GM21367 (cell line): ENCODE measurements at regions not wholly inside any gene's neighbourhood (a gene's known extent, or its start where the extent isn't known, plus 50 kb on each side); places are given as distances from the start of the nearest gene placed in this dataset.

Experiments
- ATAC-seq: cut with Tn5 transposase; IDR thresholded peaks from one replicate; pipeline ENCODE4 v1.9.1; 2021; ENCODE audit not compliant: unreplicated experiment

DNA sequence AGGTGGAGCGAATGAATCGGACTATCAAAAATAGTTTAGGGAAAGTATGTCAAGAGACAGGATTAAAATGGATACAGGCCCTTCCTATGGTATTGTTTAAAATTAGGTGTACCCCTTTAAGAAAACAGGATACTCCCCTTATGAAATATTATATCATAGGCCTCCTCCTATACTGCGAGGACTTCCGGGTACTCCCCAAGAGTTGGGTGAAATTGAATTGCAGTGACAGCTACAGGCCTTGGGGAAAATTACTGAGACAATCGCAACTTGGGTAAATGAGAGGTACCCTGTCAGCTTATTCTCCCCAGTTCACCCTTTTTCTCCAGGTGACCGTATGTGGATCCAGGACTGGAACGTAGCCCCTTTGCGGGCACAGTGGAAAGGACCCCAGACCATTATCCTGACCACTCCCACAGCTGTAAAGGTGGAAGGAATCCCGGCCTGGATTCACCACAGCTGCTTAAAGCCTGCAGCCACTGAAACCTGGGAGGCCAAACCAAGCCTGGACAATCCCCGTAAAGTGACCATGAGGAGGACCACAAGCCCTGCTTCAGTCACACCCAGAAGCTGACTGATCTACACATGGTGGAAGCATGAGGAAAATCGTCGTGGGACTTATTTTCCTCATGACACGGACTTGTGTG, 1138.1 kb downstream of the ARAP2 start:
- no peak for ATAC-seq

DNA sequence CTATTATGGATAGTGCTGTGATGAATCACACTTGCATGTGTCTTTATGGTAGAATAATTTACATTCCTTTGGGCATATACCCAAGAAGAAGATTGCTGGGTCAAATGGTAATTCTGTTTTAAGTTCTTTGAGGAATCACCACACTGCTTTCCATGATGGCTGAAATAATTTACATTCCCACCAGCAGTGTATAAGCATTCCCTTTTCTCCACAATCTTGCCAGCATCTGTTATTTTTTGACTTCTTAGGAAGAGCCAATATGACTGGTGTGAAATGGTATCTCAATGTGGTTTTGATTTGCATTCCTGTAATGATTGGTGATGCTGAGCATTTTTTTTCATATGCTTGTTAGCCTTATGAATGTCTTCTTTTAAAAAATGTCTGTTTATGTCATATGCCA, 1120.2 kb downstream of the ARAP2 start:
- no peak for ATAC-seq

DNA sequence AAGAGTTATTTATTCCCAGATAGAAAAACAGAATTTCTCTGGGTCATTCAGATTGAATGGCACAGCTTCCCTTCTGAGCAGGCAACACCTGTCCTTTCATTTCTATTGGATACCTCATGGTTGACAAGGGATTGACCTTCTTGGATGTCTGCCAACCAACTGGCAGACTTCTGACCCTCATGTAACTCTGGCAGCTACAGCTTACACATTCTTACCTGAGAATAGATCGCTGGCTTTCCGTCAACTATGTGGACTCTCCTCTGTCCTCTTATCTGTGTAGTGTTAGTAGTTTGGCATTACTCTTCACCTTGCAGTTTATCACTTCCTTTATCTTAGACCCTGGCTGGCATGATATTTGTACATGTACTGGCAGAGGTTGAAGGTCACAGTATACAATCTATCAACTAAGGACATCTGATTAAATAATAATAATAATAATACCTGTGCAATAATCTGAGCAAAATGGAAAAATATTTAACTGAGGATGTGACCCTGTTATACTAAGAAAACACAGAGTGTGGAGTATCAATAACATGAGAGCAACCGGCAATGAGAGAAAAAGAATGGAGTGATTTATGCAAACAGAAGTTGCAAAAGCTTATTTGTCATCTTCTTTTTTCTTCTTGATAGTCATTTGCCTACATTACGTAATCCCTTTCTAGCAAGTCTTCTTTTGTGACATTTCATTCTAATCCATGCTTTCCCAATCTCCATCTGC, 1118.2 kb downstream of the ARAP2 start:
- ATAC-seq = no peak

DNA sequence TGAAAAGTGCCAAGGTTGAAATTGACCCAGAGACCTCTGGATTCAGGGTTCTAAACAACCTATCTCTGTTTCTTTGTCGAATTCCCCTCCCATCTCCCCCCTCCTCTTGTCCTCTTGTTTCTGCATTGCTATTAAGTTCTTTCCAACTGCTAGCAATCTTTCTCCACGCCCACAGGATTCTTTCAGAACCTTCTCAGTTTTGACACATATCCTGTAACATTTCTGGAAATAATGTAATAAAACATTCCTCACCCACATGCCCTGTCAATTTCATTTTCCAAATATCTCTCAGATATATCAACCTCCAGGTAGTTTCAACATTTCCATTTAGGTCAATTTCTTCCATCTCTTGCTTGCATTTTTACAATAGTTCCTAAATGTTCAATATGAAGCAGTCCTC, 1105.9 kb downstream of the ARAP2 start:
- ATAC-seq = no peak

DNA sequence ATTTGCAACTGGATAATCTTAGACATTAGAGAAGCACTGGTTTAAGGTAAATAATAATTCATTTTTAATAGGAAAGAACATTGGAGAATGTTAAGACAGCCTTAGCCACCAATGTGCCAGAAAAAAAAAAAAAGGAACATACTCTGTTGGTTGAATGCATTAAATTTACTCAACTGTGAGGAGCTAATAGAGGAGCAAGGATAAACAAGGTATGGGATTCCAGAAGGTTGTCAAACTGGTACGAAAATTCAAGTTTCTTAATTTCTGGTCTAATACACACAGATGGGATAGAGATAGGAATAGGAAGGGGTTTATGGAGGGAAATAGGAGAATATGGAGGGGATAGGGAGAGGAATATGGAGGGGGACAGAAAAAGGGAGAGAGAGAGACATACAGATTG, 1096.6 kb downstream of the ARAP2 start:
- ATAC-seq = no peak

DNA sequence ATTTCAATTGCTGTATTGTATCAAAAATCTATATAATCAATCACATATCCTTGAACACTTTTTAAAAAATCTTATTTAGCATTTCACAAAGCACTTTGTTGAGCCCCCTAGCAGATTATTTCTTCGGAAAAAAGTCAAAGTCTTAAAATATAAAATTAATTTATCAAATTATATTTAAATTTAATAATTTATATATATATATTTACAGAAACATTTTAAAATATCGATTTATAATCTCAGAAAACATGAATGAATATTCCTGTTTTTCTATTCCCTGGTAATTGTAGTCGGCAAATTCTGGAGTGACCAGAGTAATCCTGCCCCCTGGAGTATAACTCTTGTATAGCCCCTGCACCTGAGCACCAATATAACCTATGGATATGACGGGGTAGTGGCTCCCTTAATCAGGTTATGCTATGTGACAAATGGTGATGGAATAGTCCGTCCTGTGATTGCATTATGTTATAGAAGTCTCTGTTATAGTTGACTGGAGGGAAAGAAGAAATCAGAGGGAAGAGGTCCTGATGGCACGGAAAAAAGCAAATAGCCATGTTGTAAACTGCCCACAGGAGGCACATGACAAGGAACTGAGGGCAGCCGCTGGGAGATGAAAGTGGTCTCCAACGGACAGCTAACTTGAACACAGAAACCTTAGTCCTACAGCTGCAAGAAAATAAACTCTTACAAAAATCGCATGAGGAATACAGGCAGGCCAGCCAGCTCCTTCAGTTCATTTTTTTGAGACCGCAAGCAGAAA, 1092.3 kb downstream of the ARAP2 start:
- ATAC-seq = no peak

DNA sequence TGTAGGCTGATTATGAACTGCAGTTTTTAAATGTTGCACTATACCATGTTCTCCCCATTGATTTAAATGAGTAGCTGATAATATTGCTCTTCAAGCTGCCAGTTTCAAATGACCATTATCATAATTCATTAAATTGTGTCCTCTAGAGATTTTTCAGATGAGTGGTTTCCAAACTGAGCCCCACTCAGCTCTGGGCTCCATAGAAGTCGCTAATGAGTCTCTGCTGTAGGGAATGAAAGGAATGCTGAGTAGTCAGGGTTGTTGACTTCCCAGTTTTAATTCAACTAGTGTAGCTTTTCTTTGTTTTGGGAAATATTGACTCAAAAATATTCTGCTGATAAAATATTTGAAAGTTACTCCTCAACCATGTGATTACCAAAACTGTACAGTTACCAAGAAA, 1081.1 kb downstream of the ARAP2 start:
- ATAC-seq = no peak

DNA sequence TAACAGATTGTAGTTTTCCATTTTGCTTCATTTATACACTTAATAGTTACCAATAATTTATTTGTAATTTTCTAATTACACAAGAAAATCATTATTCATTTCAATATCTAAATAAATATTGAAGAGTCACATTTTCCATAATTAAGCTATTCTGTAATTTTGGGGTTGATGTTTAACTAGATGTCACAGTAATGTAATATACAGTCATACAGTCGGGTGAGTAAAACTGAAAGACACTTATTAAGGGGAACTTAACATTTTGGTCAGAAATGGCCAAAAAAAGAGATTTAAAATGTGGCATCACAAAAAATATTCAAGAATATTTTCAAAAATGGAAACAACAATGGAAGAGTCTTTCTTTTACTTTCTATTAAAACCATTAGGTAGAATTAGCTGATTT, 1080.3 kb downstream of the ARAP2 start:
- no peak for ATAC-seq

DNA sequence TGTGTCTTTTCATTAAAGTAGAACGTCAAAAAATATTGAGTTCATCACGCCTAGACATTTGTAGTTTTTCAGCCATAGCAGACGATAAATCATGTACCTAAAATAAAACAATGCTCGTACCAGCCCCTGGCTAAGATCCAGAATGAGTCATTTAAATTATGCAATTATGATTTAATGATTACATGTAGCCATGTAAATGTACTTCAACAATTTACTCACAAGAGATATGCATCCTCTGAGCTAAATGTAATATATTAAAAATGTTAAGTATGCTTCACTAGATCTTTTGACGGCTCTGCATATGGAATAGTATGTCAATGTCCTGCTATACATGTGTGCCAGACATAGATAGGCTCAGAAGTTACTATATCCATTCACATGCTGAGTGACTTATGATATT, 1077.8 kb downstream of the ARAP2 start:
- no peak for ATAC-seq

DNA sequence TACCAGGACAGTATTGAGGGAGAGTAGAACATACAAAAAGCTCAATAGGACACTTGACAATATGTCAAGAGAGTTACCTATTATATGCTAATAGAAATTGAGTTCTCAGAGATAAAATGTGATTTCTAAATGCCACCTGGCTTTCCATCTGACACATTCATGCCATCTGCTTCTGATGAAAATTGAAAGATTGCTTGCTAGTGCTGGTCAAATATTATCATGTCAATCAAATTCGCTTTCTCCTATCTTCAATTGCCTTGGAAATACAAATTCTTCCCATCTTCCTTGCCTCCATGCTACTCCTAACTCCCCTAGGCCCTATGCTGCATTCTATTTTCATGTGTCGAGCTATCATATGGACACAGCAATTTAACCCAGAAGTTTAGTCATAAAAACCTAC, 1076.9 kb downstream of the ARAP2 start:
- no peak for ATAC-seq

DNA sequence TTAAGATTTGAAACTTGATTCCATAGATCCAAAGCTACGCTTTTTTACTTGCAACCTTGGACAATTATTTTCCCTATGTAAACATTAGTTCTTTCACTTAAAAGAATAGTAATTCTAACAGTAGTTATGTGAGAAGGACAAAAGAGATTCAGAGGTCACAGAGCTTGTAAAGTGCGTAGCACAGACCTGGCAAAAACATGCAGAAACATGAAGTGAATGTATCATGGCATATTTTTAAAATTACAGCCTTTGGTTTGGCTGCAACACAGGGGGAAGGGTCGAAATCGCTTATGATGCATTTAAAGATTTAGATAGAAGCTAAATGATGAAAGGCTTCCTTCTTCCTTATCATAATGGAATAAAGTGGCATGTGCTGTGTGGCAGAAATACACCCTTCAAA, 1068.8 kb downstream of the ARAP2 start:
- no peak for ATAC-seq

DNA sequence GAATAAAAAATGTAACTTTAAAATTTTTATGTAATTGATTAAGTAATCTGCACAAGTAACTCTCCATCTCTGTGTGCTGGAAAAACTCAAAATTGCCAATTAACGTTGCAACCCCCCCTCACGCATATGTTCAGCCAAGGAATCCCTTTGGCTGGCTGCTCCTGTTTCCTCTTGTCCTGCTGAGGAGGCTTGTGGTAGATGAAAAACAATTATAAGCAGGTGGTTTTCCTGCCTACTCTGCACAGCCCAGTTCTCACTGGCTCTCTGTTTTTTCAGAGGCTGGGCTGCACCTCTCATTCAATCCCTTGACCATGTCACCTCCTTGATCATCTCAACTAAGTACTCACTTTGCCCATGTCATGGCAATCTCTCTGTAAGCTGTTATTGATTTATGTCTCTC, 1068.4 kb downstream of the ARAP2 start:
- no peak for ATAC-seq

DNA sequence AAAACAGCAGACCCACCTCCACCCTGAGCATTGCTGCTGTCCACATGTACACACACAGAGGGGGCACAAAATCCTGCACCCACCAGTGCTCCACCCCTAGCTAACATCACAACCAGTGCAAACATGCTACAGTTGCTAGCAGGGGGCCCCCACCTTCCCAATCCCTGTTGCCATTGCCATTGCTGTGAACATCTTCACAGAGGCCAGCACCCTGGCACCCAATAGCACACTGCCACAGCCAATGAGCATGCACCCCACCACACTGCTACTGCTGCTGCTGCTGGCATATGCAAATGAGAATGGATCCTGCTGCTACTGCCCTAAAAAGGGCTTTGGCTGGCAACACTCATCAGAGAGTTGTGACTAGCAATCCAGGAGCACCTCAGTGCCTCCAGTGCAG, 1061.9 kb downstream of the ARAP2 start:
- no peak for ATAC-seq

DNA sequence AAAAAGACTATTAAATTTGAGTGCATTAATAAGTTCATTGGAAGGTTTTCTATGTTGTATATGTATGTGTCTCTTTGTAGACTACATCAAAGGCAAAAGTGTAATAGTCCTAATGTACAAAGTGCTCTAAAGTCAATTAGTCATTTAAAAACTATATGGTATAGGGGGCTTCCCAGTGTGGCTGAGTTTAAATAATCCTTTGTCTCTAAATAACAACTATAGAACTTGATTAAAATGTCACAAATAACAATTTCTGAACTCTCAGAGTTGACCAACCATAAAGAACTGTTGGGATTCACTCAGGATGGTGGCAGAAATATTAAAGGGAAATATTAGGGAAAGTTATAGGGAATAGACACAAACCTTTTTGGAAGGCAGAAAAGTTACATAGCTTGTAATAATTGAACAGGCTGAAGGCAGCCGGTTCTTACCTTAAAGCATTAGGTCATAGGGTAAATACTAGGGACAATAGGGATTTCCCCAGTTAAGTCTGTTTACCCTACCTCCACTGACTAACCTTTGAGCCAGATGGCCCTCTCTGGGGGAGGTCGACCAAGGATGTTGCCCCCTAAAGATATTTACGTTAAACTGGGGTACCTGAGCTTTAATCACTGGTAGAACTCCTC, 1054.2 kb downstream of the ARAP2 start:
- ATAC-seq = no peak

DNA sequence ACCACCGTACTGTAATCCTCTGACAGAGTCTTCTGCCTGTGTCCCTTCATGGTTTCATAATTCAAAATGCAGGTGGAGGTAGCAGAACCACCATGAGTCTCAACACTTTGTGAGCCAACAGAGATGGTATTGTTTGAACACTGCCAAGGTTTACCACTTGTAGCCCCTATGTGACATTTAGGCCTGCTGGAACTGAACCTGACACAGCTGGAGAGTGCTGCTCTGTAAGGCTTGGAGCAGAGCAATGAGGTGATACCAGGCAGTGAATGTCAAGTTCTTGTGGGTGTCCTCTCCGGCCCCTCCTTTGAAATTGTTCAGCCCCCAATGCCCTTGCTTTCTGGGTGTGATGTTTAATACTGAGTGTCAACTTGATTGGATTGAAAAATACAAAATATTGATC, 1042.9 kb downstream of the ARAP2 start:
- ATAC-seq = no peak

DNA sequence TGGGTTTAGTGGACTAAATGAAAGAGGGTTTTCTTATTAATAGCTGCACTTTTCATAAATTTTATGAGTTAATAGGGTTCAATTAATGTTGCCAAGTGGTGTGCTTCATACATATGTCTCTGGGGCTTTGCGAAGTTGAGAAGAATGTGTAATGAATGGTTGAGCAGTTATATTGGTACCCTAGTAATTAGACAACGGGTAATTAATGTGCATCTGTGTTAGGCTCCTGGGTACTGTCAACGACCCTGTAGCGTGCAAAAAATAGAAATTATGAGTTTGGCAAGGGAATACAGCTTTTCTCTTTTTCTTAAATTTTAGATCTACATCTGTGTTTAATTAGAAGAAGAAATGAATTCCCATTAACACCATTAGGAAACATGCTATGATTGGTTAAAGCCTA, 1027.7 kb downstream of the ARAP2 start:
- ATAC-seq = no peak

DNA sequence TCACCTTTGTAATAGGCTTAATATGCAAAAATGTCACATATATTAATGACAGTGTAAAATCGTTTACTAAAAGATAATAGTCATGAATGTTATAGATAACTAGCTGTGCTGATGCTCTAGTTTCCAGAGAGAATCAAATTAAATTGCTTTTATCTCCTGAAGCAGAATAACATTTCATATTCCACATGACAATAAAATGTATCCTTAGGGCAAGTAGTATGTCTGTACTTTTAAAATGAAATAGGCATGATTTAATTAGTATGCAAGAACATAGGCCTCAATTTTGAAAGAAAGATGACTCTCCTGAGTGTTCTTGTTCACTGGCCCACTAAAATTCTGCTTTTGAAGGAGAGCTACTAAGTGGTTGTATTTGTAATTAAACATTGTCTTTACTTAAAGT, 1027.0 kb downstream of the ARAP2 start:
- no peak for ATAC-seq

DNA sequence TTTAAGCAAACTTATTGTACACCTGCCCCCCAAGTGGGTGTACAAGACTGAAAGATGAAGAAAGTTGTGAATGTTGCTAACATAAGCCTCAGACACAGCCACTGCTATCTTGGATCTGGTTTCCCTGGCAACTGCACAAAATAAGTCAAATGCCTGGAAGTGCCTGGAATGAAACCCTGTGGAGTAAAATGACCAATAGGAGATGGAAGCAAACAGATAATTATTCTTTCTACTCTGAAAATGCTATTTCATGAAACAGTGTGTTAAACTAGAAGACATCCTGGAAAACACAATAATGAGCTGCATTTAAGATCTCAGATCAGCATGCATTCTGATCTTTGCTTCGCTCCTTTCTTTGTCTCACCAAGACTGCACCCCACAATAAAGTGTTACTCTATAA, 1016.0 kb downstream of the ARAP2 start:
- ATAC-seq = no peak

DNA sequence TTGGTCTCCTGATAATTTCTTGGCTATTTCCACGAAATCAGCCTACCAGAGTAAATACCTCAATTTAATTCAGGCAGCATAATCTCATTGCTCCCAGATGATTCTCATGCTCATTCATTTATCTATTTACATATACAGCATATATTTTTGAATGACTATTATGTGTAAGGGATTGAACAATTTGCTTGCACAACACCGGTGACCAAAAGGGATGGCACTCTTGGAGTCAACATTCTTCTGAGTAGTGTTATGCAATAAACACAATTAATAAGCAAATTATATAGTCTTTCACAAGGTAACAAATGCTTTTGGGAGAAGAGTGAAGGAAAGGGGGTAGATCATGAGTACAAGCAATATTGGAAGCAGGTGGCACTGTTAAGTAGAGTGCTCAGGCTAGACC, 1015.3 kb downstream of the ARAP2 start:
- ATAC-seq = no peak

DNA sequence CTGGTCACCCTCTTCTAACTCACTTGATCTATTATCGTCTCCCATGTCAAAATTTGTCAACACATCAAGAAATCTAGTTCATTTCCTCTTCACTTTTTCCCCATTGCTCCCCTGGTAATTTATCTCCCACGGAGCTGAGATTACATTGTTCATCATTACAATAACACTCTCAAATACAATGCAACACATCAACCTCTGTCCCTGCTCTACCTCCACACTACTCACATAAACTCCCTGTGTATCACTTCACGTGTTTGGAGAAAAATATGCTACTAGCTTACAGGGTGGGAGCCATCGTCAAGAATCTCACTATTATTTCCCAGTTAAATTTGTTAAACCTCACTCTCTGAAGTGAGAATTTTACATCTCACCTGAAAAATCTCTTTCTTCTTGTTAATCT, 1006.4 kb downstream of the ARAP2 start:
- ATAC-seq = no peak

DNA sequence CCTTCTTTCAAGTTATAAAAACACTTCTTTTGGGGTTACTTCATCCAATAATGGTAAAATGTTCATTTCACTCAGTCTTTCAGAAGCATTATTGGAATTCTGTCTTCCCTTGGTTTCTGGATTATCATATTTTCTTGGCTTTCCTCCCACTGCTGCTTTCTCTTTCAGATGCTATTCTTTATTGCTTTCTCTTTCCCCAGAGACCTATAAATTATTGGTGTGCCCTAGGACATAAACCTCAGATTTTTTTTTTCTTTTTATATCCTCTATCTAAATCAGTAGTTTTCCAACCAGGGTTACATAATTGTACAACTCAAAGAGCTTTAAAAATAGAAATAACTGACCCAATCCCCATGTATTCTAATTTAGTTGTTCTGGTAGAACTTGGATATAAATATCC, 1005.5 kb downstream of the ARAP2 start:
- no peak for ATAC-seq

DNA sequence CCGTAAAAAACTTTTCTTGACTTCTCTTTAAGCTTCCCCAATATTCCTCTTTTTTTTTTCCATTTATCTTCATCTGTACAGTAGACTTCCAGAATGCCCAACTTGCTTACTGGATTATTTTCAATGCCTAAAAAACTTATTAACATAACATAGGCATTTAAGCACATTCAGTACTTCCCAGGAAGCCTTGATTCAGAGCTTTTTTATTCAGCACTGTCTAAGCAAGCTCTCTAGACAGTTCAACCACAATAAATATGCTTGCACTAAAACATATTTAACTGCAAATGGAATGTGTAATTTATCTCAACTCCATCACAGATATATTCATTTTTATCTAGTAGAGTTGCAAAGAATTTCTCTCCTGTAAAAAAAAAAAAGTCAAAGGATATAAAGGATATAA, 997.8 kb downstream of the ARAP2 start:
- no peak for ATAC-seq
